ENCODE measurements at regions not wholly inside any gene's neighbourhood (a gene's known extent, or its start where the extent isn't known, plus 50 kb on each side); places are given as distances from the start of the nearest gene placed in this dataset.
A peak's percentile ranks its signal among the peaks of the same experiment; 100 is the strongest.
"Not testable (repeated sequence)": the region's sequence is repeated elsewhere in the genome, so short reads cannot be mapped to it uniquely, and the experiment has no call there.

DNA sequence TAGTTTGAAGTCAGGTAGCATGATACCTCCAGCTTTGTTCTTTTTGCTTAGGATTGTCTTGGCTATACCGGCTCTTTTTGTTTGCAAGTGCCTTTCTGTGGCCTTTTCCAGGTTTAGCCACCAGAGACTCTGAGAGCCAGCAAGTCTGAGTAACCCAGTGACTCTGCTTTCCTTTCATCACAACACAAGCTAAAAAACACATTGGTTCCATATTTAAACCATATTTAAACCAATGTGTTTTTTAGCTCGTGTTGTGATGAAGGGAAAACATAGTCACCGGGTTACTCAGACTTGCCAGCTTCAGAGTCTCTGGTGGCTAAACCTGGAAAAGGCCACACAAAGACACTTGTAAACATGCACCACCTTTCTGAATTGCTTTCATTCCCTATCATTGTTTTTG lies 493.3 kb downstream of the NTRK2 start:
- Histone ChIP-seq H3K4me1 (ENCODE audit: control insufficient read depth, insufficient read depth, low read depth, low read length) (no peaks in the 10 kb centered on the region), H2AK5ac (ENCODE audit: low read length, severe bottlenecking) (no peak overlapping the region), H3K4me2 (ENCODE audit: low read length, poor library complexity, severe bottlenecking) (no peak overlapping the region), H3K79me1 (replicated peaks; ENCODE audit: low read length, poor library complexity, severe bottlenecking) (no peaks in the 10 kb centered on the region), H3K4ac (ENCODE audit: low read depth in 1 of 2, low read length in 2 of 2) (no peak overlapping the region), H2AFZ (ENCODE audit: low read depth, low read length) (no peak overlapping the region), H2BK5ac (ENCODE audit: low read depth, low read length, poor library complexity, severe bottlenecking) (no peak overlapping the region), H3K4me3 (ENCODE audit: insufficient read depth in 1 of 2, low read depth in 1 of 2, low read length in 2 of 2) (no peak overlapping the region), H4K8ac (ENCODE audit: low read length) (no peak overlapping the region), H2BK12ac (ENCODE audit: low read length in 2 of 2) (no peak overlapping the region), H3K9ac (ENCODE audit: low read length) (peak overlapping the region; percentile 22), H3K36me3 (ENCODE audit: control insufficient read depth in 1 of 2, insufficient read depth in 2 of 2, low read depth in 1 of 2, low read length in 2 of 2) (no peaks in the 10 kb centered on the region), H3K23ac (ENCODE audit: low read length in 2 of 2) (no peak overlapping the region), H2BK120ac (ENCODE audit: low read depth, low read length) (no peak overlapping the region), H4K91ac (ENCODE audit: low read length) (no peak overlapping the region), H3K14ac (ENCODE audit: low read length in 2 of 2) (no peak overlapping the region), H3K27ac (ENCODE audit: low read length, poor library complexity, severe bottlenecking) (no peak overlapping the region), H3K27me3 (ENCODE audit: control insufficient read depth in 1 of 2, insufficient read depth in 1 of 2, low read length in 2 of 2) (no peaks in the 10 kb centered on the region), H3K9me3 (ENCODE audit: control insufficient read depth, low read length) (peaks cover 10% of the 10 kb centered on the region), H3K18ac (ENCODE audit: low read depth in 1 of 2, low read length in 2 of 2) (no peak overlapping the region), H2BK15ac (ENCODE audit: low read depth, poor library complexity, severe bottlenecking) (no peak overlapping the region)
- DNase-seq, result no peak
- 62% methylated on average over 3 of the region's 3 CpGs for WGBS

DNA sequence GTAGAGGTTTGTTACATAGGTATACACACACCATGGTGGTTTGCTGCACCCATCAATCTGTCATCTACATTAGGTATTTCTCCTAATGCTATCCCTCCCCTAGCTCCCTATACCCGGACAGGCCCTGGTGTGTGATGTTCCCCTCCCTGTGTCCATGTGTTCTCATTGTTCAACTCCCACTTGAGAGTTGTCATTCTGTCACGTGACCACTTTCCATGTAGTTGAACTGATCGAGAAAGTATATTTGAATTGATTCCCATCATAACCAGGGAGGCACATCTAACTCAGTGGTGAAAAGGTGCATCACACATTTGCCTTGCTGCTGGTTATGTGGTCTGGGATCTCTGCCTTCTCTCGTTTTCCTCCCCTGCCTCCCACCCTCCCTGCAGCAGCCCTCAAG lies 491.4 kb downstream of the NTRK2 start:
- H2BK120ac ChIP-seq (ENCODE audit: low read depth, low read length); H3K4me1 ChIP-seq (ENCODE audit: control insufficient read depth, insufficient read depth, low read depth, low read length); H3K36me3 ChIP-seq (ENCODE audit: control insufficient read depth in 1 of 2, insufficient read depth in 2 of 2, low read depth in 1 of 2, low read length in 2 of 2); H3K79me1 ChIP-seq (replicated peaks; ENCODE audit: low read length, poor library complexity, severe bottlenecking); H2BK15ac ChIP-seq (ENCODE audit: low read depth, poor library complexity, severe bottlenecking); DNase-seq; H3K14ac ChIP-seq (ENCODE audit: low read length in 2 of 2); H3K18ac ChIP-seq (ENCODE audit: low read depth in 1 of 2, low read length in 2 of 2); H3K27ac ChIP-seq (ENCODE audit: low read length, poor library complexity, severe bottlenecking); H3K4me3 ChIP-seq (ENCODE audit: insufficient read depth in 1 of 2, low read depth in 1 of 2, low read length in 2 of 2); H3K27me3 ChIP-seq (ENCODE audit: control insufficient read depth in 1 of 2, insufficient read depth in 1 of 2, low read length in 2 of 2); H2BK5ac ChIP-seq (ENCODE audit: low read depth, low read length, poor library complexity, severe bottlenecking); H3K4me2 ChIP-seq (ENCODE audit: low read length, poor library complexity, severe bottlenecking); H2BK12ac ChIP-seq (ENCODE audit: low read length in 2 of 2); H2AK5ac ChIP-seq (ENCODE audit: low read length, severe bottlenecking); H4K91ac ChIP-seq (ENCODE audit: low read length); H4K8ac ChIP-seq (ENCODE audit: low read length); H3K4ac ChIP-seq (ENCODE audit: low read depth in 1 of 2, low read length in 2 of 2); H3K9me3 ChIP-seq (ENCODE audit: control insufficient read depth, low read length); H3K23ac ChIP-seq (ENCODE audit: low read length in 2 of 2); H3K9ac ChIP-seq (ENCODE audit: low read length); H2AFZ ChIP-seq (ENCODE audit: low read depth, low read length): not testable (repeated sequence)
- no CpG with 5 or more reads among the region's 4 CpGs for WGBS

DNA sequence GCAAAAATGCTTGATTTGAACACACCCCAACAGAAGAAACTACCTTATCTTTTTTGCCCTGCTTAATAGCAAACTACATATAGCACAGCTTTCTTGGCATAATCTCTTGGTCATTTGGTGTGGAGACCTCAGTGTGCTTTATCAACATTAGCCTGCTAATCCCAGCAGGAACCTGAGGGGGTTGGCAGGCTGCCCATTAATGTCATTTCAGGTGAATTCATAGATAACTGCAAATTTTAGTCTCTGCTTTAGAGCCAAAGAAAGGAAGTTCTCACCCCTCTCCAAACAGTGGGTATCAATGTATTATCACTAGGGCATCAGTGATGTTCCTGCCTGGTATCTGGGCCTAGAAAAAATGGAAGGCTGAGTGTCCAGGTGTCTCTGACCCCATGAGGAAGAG lies 489.0 kb downstream of the NTRK2 start:
- Histone ChIP-seq H2BK120ac (ENCODE audit: low read depth, low read length) (no peak overlapping the region), H2AFZ (ENCODE audit: low read depth, low read length) (no peak overlapping the region), H3K36me3 (ENCODE audit: control insufficient read depth in 1 of 2, insufficient read depth in 2 of 2, low read depth in 1 of 2, low read length in 2 of 2) (no peaks in the 10 kb centered on the region), H3K18ac (ENCODE audit: low read depth in 1 of 2, low read length in 2 of 2) (no peak overlapping the region), H2BK15ac (ENCODE audit: low read depth, poor library complexity, severe bottlenecking) (no peak overlapping the region), H3K27ac (ENCODE audit: low read length, poor library complexity, severe bottlenecking) (no peak overlapping the region), H2BK12ac (ENCODE audit: low read length in 2 of 2) (no peak overlapping the region), H3K9ac (ENCODE audit: low read length) (no peak overlapping the region), H3K27me3 (ENCODE audit: control insufficient read depth in 1 of 2, insufficient read depth in 1 of 2, low read length in 2 of 2) (peaks cover 0 to 3% of the 10 kb centered on the region in 2 experiments), H4K8ac (ENCODE audit: low read length) (no peak overlapping the region), H3K4me3 (ENCODE audit: insufficient read depth in 1 of 2, low read depth in 1 of 2, low read length in 2 of 2) (no peak overlapping the region), H3K4ac (ENCODE audit: low read depth in 1 of 2, low read length in 2 of 2) (no peak overlapping the region), H4K91ac (ENCODE audit: low read length) (no peak overlapping the region), H3K4me2 (ENCODE audit: low read length, poor library complexity, severe bottlenecking) (no peak overlapping the region), H3K9me3 (ENCODE audit: control insufficient read depth, low read length) (peaks cover 6% of the 10 kb centered on the region), H3K14ac (ENCODE audit: low read length in 2 of 2) (no peak overlapping the region), H2AK5ac (ENCODE audit: low read length, severe bottlenecking) (no peak overlapping the region), H2BK5ac (ENCODE audit: low read depth, low read length, poor library complexity, severe bottlenecking) (no peak overlapping the region), H3K23ac (ENCODE audit: low read length in 2 of 2) (no peak overlapping the region), H3K4me1 (ENCODE audit: control insufficient read depth, insufficient read depth, low read depth, low read length) (no peaks in the 10 kb centered on the region), H3K79me1 (replicated peaks; ENCODE audit: low read length, poor library complexity, severe bottlenecking) (no peaks in the 10 kb centered on the region)
- DNase-seq, result no peak

DNA sequence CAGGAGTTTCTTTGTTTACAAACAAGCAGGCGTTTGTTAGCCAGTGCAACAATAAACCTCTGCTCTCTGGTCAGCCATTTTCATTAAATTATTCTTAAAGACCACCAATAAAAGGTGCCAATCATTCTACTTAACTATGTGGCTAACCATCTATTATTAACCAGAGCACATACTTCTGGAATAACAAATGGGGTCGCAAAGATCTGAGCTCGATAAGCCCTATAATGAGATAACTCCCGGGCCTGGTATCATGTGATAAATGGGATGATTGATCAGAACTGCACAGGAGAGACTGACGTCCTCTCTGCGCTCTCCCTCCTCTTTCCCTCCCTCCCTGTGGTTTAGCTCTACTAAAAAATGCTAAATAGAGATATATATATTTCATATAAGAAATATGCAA lies 488.2 kb downstream of the NTRK2 start:
- Histone ChIP-seq H3K9ac (ENCODE audit: low read length) (no peak overlapping the region), H3K4ac (ENCODE audit: low read depth in 1 of 2, low read length in 2 of 2) (no peak overlapping the region), H3K18ac (ENCODE audit: low read depth in 1 of 2, low read length in 2 of 2) (no peak overlapping the region), H2AFZ (ENCODE audit: low read depth, low read length) (no peak overlapping the region), H3K23ac (ENCODE audit: low read length in 2 of 2) (no peak overlapping the region), H3K14ac (ENCODE audit: low read length in 2 of 2) (no peak overlapping the region), H4K8ac (ENCODE audit: low read length) (no peak overlapping the region), H3K79me1 (replicated peaks; ENCODE audit: low read length, poor library complexity, severe bottlenecking) (no peaks in the 10 kb centered on the region), H3K4me2 (ENCODE audit: low read length, poor library complexity, severe bottlenecking) (no peak overlapping the region), H3K27ac (ENCODE audit: low read length, poor library complexity, severe bottlenecking) (no peak overlapping the region), H2AK5ac (ENCODE audit: low read length, severe bottlenecking) (no peak overlapping the region), H3K36me3 (ENCODE audit: control insufficient read depth in 1 of 2, insufficient read depth in 2 of 2, low read depth in 1 of 2, low read length in 2 of 2) (no peaks in the 10 kb centered on the region), H2BK120ac (ENCODE audit: low read depth, low read length) (no peak overlapping the region), H3K4me1 (ENCODE audit: control insufficient read depth, insufficient read depth, low read depth, low read length) (no peaks in the 10 kb centered on the region), H4K91ac (ENCODE audit: low read length) (no peak overlapping the region), H3K4me3 (ENCODE audit: insufficient read depth in 1 of 2, low read depth in 1 of 2, low read length in 2 of 2) (no peak overlapping the region), H2BK15ac (ENCODE audit: low read depth, poor library complexity, severe bottlenecking) (no peak overlapping the region), H2BK12ac (ENCODE audit: low read length in 2 of 2) (no peak overlapping the region), H3K27me3 (ENCODE audit: control insufficient read depth in 1 of 2, insufficient read depth in 1 of 2, low read length in 2 of 2) (peaks cover 0 to 3% of the 10 kb centered on the region in 2 experiments), H2BK5ac (ENCODE audit: low read depth, low read length, poor library complexity, severe bottlenecking) (no peak overlapping the region), H3K9me3 (ENCODE audit: control insufficient read depth, low read length) (peaks cover 6% of the 10 kb centered on the region)
- WGBS, result 56% methylated on average over 2 of the region's 6 CpGs
- no peak for DNase-seq
